DMS 273 treated with DMSO at 0.1 percent for 48 hours (cell line): ENCODE measurements at regions not wholly inside any gene's neighbourhood (a gene's known extent, or its start where the extent isn't known, plus 50 kb on each side); places are given as distances from the start of the nearest gene placed in this dataset.
A peak's percentile ranks its signal among the peaks of the same experiment; 100 is the strongest.
"Not testable (repeated sequence)": the region's sequence is repeated elsewhere in the genome, so short reads cannot be mapped to it uniquely, and the experiment has no call there.

Experiments
- DNase-seq: peaks from one replicate; lab custom pipeline; 2025; lab: John Stamatoyannopoulos, UW

DNA sequence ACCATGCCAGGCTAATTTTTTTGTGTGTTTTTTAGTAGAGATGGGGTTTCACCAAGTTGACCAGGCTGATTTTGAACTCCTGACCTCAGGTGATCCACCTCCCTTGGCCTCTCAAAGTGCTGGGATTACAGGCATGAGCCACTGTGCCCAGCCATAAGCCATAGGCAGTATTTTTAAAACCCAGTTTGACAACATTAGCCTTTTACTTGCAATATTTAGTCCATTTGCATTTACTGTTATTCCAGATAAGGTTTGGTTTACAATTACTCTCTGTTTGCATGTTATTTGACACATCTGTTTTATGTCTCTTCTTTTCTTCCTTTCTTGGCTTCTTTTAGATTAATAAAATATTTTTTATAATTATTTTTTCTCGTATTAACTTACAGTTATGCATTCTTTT lies 83.6 kb upstream of the EPHB3 start:
- no peak for DNase-seq

GRCh38 chr3:184479426-184480126 lies 82.0 kb upstream of the EPHB3 start:
- DNase-seq: no peak

- no peak for DNase-seq
Measured at GRCh38 chr3:184480831-184481230, 80.8 kb upstream of the EPHB3 start.

GRCh38 chr3:184481984-184482671 lies 79.5 kb upstream of the EPHB3 start:
- DNase-seq: peak; percentile 91

DNA sequence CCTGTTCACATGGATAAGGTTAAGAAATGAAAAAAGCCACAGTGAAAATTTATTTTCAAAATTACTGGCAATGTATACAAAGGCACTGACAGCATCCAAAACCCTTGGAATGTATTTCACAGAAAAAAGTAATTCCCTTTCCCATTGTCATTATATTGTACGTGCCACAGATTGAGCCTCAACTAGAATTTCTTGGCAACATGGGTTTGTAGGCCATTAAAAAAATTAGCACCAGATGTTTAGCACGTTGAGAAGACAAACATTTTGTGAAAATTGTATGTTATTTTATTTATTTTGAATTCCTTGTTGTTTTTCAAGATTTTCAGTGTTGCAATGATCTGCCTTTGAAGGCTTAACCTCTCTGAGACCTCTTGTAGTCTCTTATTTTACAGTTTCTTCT lies 76.3 kb upstream of the EPHB3 start:
- DNase-seq: peak; percentile 73

DNA sequence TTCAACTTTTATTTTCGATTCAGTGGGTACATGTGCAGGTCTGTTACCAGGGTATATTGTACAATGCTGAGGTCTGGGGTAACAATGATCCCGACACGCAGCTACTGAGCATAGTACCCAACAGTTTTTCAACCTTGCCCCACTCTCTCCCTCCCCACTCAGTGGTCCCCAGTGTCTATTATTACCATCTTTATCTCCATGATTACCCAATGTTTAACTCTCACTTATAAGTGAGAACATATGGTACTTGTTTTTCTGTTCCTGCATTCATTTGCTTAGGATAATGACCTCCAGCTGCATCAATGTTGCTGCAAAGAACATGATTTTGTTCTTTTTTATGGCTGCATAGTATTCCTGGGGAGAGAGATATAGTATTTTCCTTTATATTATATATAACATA lies 75.7 kb upstream of the EPHB3 start:
- peak; percentile 96 for DNase-seq

GRCh38 chr3:184486614-184487013 lies 75.0 kb upstream of the EPHB3 start:
- peak; percentile 99 for DNase-seq

- no peak for DNase-seq
Measured at GRCh38 chr3:184488577-184488976, 73.0 kb upstream of the EPHB3 start.

- DNase-seq: no peak
Measured at GRCh38 chr3:184489268-184489841, 72.2 kb upstream of the EPHB3 start.

- no peak for DNase-seq
Measured at GRCh38 chr3:184491011-184491576, 70.5 kb upstream of the EPHB3 start.

GRCh38 chr3:184491867-184492615 lies 69.5 kb upstream of the EPHB3 start:
- no peak for DNase-seq

DNA sequence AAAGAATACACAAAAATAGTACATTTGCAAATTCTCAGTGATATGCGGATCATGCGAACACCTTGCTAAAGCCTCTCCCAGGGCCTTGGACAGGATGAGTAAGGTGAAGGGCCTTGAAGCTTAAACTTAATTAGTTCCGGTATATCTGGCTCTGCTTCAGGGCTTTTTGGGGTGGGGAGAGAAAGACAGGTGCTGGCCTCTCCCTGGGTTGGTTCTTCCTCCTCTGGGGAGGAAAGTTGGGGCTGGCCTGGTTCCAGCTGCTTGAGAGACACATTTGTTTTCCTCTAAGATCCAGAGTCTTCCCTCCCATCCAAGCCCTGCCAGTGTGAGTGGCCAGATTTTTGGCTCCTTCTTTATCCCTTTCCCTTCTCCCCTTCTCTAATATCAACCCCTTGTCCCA lies 64.7 kb upstream of the EPHB3 start:
- DNase-seq: peak; percentile 36

GRCh38 chr3:184497804-184498203 lies 63.8 kb upstream of the EPHB3 start:
- no peak for DNase-seq

- no peak for DNase-seq
Measured at GRCh38 chr3:184498986-184499606, 62.5 kb upstream of the EPHB3 start.

DNA sequence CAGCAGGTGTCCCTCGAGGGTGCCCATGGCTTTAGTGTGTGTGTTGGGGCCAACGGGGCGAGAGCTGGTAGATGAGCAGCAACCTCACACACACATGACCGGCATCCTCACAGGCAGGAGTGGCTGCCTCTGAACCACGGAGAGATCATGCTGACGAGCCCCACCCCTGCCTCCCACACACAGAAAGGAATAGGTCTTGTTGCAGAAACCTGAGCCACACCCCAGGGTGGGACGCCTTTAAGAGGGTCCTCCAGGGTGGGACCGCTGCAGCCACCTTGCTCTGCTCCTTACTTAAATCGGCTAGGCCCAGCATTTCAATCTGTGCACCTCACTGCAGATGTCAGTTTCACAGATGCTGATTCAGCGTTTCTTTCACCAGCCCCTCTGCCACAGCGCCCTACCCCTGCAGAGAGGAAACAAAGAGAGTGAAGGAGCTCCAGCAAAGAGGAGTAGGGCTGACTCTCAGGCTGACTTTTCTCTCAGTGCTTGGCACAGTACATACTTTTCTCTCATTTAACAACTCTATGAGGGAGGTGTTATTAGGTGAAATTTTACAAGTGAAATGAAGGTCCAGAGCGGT lies 61.2 kb upstream of the EPHB3 start:
- DNase-seq: no peak

GRCh38 chr3:184502123-184502667 lies 59.4 kb upstream of the EPHB3 start:
- no peak for DNase-seq

DNA sequence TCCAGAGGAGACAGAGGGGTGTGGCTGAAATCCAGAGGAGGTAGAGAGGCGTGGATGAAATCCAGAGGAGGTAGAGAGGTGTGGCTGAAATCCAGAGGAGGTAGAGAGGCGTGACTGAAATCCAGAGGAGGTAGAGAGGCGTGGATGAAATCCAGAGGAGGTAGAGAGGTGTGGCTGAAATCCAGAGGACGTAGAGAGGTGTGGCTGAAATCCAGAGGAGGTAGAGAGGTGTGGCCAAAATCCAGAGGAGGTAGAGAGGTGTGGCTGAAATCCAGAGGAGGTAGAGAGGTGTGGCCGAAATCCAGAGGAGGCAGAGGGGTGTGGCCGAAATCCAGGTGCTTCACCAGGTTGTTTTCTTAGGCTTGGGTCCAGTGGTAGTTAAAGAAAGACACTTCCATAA lies 58.7 kb upstream of the EPHB3 start:
- DNase-seq: not testable (repeated sequence)

GRCh38 chr3:184503647-184504046 lies 57.9 kb upstream of the EPHB3 start:
- no peak for DNase-seq

GRCh38 chr3:184505076-184505878 lies 56.3 kb upstream of the EPHB3 start:
- DNase-seq: no peak

GRCh38 chr3:184506561-184506991 lies 55.0 kb upstream of the EPHB3 start:
- DNase-seq: peak; percentile 51
